ENCODE measurements at regions not wholly inside any gene's neighbourhood (a gene's known extent, or its start where the extent isn't known, plus 50 kb on each side); places are given as distances from the start of the nearest gene placed in this dataset.

GRCh38 chr2:121129692-121130091 lies 155.3 kb downstream of the TFCP2L1 start:
- Mint-ChIP-seq H3K4me3 (no peak overlapping the region), H3K27me3 (no peaks in the 10 kb centered on the region), H3K27ac (ENCODE audit: low read depth) (no peak overlapping the region), H3K4me1 (no peaks in the 10 kb centered on the region), H3K36me3 (ENCODE audit: insufficient read depth) (peaks cover 2% of the 10 kb centered on the region), H3K9me3 (no peaks in the 10 kb centered on the region)
- DNase-seq (ENCODE audit: low spot score in 2 of 2) (no peak), ATAC-seq (replicated peaks; ENCODE audit: extremely low read depth, poor library complexity, severe bottlenecking) (no peak)

GRCh38 chr2:121130301-121130850 lies 154.6 kb downstream of the TFCP2L1 start:
- ATAC-seq (replicated peaks; ENCODE audit: extremely low read depth, poor library complexity, severe bottlenecking) (no peak), DNase-seq (ENCODE audit: low spot score in 2 of 2) (no peak)
- Mint-ChIP-seq H3K4me1 (no peaks in the 10 kb centered on the region), H3K9me3 (no peaks in the 10 kb centered on the region), H3K36me3 (ENCODE audit: insufficient read depth) (peaks cover 2% of the 10 kb centered on the region), H3K27ac (ENCODE audit: low read depth) (no peak overlapping the region), H3K27me3 (no peaks in the 10 kb centered on the region), H3K4me3 (no peak overlapping the region)

DNA sequence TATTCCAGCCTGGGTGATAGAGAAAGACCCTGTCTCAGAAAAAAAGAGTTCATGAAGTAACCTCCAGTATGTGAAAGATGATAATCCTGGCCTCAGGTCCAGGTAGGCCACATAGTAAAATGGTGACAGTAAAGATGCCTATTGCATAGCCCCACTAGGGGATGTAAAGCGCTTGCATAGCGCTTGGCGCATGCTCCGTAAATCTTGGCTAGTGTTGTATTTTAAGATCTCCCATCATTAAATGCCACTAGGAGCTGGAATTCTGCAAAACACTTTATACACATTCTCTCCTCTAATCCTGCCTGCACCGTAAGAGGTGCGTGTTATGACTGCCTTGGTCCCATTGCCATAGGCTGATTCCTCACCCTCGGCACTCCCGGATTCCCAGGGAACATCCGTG lies 153.6 kb downstream of the TFCP2L1 start:
- peaks cover 2% of the 10 kb centered on the region for H3K36me3 Mint-ChIP-seq (ENCODE audit: insufficient read depth)
- no peaks in the 10 kb centered on the region for H3K27me3 Mint-ChIP-seq
- H3K4me1 Mint-ChIP-seq, result no peaks in the 10 kb centered on the region
- H3K4me3 Mint-ChIP-seq, result no peak overlapping the region
- H3K9me3 Mint-ChIP-seq, result no peaks in the 10 kb centered on the region
- no peak for DNase-seq (ENCODE audit: low spot score in 2 of 2)
- H3K27ac Mint-ChIP-seq (ENCODE audit: low read depth), result no peak overlapping the region
- ATAC-seq (replicated peaks; ENCODE audit: extremely low read depth, poor library complexity, severe bottlenecking), result no peak

DNA sequence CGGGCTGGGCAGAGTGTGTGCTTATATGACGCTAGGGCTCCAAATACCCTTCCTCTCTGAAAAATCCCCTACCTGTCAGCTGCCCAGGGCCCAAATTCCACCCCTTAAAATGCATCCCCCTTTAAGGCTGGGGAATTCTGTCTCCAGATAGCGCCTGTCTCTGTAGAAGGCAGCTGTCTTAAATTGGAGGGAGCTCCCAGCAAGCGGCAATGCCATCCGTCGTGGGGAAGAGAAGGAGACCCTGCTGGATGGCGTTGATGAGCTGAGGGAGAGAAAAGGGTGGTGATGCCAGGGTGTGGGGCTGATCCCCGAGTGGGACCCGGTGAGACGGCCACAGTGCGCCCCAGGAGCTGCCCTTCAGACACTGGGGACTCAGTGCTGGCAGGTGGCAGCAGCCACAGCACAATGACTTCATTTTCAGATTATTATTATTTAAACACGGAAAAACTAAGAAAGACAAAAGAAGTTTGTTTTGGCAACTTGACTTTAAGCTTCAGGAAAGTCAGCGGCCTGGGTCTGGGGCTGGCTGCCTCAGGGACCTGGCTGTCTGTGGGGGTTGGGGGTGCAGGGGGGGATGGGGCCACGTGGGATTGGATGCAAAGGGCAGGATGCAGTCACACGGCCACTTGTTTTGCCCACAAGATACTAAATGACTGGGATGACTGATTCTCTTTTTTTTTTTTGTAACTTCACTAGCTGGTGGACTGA lies 152.8 kb downstream of the TFCP2L1 start:
- Mint-ChIP-seq H3K27ac (ENCODE audit: low read depth) (no peak overlapping the region), H3K4me3 (no peak overlapping the region), H3K4me1 (no peaks in the 10 kb centered on the region), H3K36me3 (ENCODE audit: insufficient read depth) (peaks cover 2% of the 10 kb centered on the region), H3K9me3 (no peaks in the 10 kb centered on the region), H3K27me3 (no peaks in the 10 kb centered on the region)
- ATAC-seq (replicated peaks; ENCODE audit: extremely low read depth, poor library complexity, severe bottlenecking) (no peak), DNase-seq (ENCODE audit: low spot score in 2 of 2) (no peak)

GRCh38 chr2:121132762-121133107 lies 152.3 kb downstream of the TFCP2L1 start:
- H3K9me3 Mint-ChIP-seq, result no peaks in the 10 kb centered on the region
- H3K36me3 Mint-ChIP-seq (ENCODE audit: insufficient read depth), result peaks cover 2% of the 10 kb centered on the region
- H3K4me1 Mint-ChIP-seq, result no peaks in the 10 kb centered on the region

GRCh38 chr2:121133551-121134319 lies 151.3 kb downstream of the TFCP2L1 start:
- DNase-seq (ENCODE audit: low spot score in 2 of 2) (no peak), ATAC-seq (replicated peaks; ENCODE audit: extremely low read depth, poor library complexity, severe bottlenecking) (no peak)
- no peak overlapping the region for H3K27ac Mint-ChIP-seq (ENCODE audit: low read depth)
- H3K27me3 Mint-ChIP-seq, result no peaks in the 10 kb centered on the region
- peaks cover 2% of the 10 kb centered on the region for H3K36me3 Mint-ChIP-seq (ENCODE audit: insufficient read depth)
- no peak overlapping the region for H3K4me3 Mint-ChIP-seq
- no peaks in the 10 kb centered on the region for H3K9me3 Mint-ChIP-seq
- no peaks in the 10 kb centered on the region for H3K4me1 Mint-ChIP-seq

More at GRCh38 chr2:121132762-121133107, 152.3 kb downstream of the TFCP2L1 start:
- no peak overlapping the region for H3K4me3 Mint-ChIP-seq
- no peak overlapping the region for H3K27ac Mint-ChIP-seq (ENCODE audit: low read depth)
- DNase-seq (ENCODE audit: low spot score in 2 of 2), result no peak
- H3K27me3 Mint-ChIP-seq, result no peaks in the 10 kb centered on the region
- ATAC-seq (replicated peaks; ENCODE audit: extremely low read depth, poor library complexity, severe bottlenecking), result no peak

- no peaks in the 10 kb centered on the region for H3K27me3 Mint-ChIP-seq
- no peaks in the 10 kb centered on the region for H3K9me3 Mint-ChIP-seq
- DNase-seq (ENCODE audit: low spot score in 2 of 2), result no peak
- H3K36me3 Mint-ChIP-seq (ENCODE audit: insufficient read depth), result peaks cover 2% of the 10 kb centered on the region
- no peak overlapping the region for H3K27ac Mint-ChIP-seq (ENCODE audit: low read depth)
- ATAC-seq (replicated peaks; ENCODE audit: extremely low read depth, poor library complexity, severe bottlenecking), result no peak
- H3K4me1 Mint-ChIP-seq, result no peaks in the 10 kb centered on the region
- no peak overlapping the region for H3K4me3 Mint-ChIP-seq
Measured at GRCh38 chr2:121134728-121135127, 150.3 kb downstream of the TFCP2L1 start.

DNA sequence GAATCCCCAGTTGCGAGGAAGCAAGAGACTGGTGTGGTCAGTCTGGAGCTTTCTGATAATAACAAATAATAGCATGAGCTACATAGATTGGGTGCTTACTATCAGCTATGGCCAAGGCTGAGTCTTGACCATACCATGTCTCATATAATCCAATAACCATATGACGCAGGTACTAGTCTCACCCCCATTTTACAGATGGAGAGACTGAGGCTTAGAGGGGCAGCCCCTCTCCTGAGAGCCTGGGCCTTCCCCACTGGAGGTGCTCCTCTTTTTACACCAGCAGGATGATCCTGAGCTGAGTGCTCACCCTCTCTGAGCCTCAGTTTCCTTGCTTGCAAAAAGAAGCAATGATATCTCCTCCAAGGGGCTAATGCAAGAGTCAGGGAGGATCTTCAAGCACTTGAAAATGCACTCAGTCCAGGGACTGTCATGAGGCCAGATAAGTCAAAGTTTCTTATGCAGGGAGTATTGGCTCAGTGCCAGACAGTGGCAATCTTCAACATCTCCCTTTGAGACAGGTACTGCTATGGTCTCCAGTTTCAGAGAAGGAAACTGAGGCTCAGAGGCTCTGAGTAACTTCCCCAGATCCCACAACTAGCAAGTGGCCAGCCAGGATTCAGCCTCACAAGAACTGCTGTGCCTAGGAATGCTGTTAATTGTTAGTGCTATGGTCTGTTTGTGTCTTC lies 149.7 kb downstream of the TFCP2L1 start:
- H3K27me3 Mint-ChIP-seq, result no peaks in the 10 kb centered on the region
- H3K4me3 Mint-ChIP-seq, result no peak overlapping the region
- no peak for ATAC-seq (replicated peaks; ENCODE audit: extremely low read depth, poor library complexity, severe bottlenecking)
- DNase-seq (ENCODE audit: low spot score in 2 of 2), result no peak
- no peaks in the 10 kb centered on the region for H3K4me1 Mint-ChIP-seq
- H3K36me3 Mint-ChIP-seq (ENCODE audit: insufficient read depth), result peaks cover 2% of the 10 kb centered on the region
- no peaks in the 10 kb centered on the region for H3K9me3 Mint-ChIP-seq
- no peak overlapping the region for H3K27ac Mint-ChIP-seq (ENCODE audit: low read depth)

GRCh38 chr2:121136323-121136722 lies 148.7 kb downstream of the TFCP2L1 start:
- Mint-ChIP-seq H3K36me3 (ENCODE audit: insufficient read depth) (peaks cover 2% of the 10 kb centered on the region), H3K27ac (ENCODE audit: low read depth) (no peak overlapping the region), H3K9me3 (no peaks in the 10 kb centered on the region), H3K27me3 (no peaks in the 10 kb centered on the region), H3K4me1 (no peaks in the 10 kb centered on the region), H3K4me3 (no peak overlapping the region)
- no peak for DNase-seq (ENCODE audit: low spot score in 2 of 2)
- no peak for ATAC-seq (replicated peaks; ENCODE audit: extremely low read depth, poor library complexity, severe bottlenecking)

DNA sequence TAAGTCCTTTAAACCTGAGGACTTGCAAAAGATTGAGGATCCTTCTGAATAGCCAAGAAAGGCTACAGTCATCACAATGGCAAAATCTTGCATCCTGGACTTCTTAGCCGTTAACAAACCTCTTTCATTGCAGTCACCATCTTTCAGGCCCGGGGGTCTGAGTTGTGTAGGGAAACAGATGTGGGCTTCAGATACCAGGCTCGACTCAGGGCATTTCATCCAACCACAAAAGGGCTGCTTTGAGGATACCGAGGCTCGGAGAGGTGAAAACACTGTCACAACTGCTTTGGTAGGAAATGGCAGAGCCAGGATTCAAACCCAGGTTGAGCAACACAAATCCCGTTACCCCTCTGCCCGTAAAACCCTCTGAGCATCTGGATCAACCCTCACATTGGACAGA lies 147.4 kb downstream of the TFCP2L1 start:
- no peaks in the 10 kb centered on the region for H3K4me1 Mint-ChIP-seq
- H3K27ac Mint-ChIP-seq (ENCODE audit: low read depth), result no peak overlapping the region
- H3K27me3 Mint-ChIP-seq, result peaks cover 12% of the 10 kb centered on the region
- DNase-seq (ENCODE audit: low spot score in 2 of 2), result no peak
- H3K4me3 Mint-ChIP-seq, result no peak overlapping the region
- no peaks in the 10 kb centered on the region for H3K9me3 Mint-ChIP-seq
- no peak for ATAC-seq (replicated peaks; ENCODE audit: extremely low read depth, poor library complexity, severe bottlenecking)
- H3K36me3 Mint-ChIP-seq (ENCODE audit: insufficient read depth), result peaks cover 2% of the 10 kb centered on the region

DNA sequence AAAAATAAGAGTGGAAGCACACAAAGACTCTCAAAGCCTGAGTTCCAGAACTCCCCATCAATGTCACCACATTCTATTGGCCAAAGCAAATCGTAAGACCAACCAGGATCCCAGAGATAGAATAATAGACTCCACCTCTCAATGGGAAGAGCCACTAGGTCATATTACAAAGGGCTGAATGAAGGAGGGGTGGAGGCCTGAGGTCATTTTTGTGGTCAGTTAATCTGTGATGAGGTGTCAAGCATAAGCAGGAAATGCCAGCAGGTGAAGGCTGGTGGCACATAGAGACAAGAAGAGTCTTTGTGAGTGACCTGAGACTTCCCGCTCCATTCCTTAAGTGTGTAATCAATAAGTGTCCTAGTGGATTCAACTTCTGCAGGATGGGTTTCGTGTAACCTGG lies 144.3 kb downstream of the TFCP2L1 start:
- H3K27ac Mint-ChIP-seq (ENCODE audit: low read depth), result no peak overlapping the region
- H3K9me3 Mint-ChIP-seq, result no peaks in the 10 kb centered on the region
- no peaks in the 10 kb centered on the region for H3K36me3 Mint-ChIP-seq (ENCODE audit: insufficient read depth)
- DNase-seq (ENCODE audit: low spot score in 2 of 2) (no peak), ATAC-seq (replicated peaks; ENCODE audit: extremely low read depth, poor library complexity, severe bottlenecking) (no peak)
- H3K4me3 Mint-ChIP-seq, result no peak overlapping the region
- no peaks in the 10 kb centered on the region for H3K4me1 Mint-ChIP-seq
- H3K27me3 Mint-ChIP-seq, result peaks cover 18% of the 10 kb centered on the region

GRCh38 chr2:121142452-121142851 lies 142.6 kb downstream of the TFCP2L1 start:
- H3K27me3 Mint-ChIP-seq, result peaks cover 30% of the 10 kb centered on the region
- H3K4me1 Mint-ChIP-seq, result no peaks in the 10 kb centered on the region
- no peak overlapping the region for H3K27ac Mint-ChIP-seq (ENCODE audit: low read depth)
- H3K4me3 Mint-ChIP-seq, result no peak overlapping the region
- H3K36me3 Mint-ChIP-seq (ENCODE audit: insufficient read depth), result no peaks in the 10 kb centered on the region
- ATAC-seq (replicated peaks; ENCODE audit: extremely low read depth, poor library complexity, severe bottlenecking) (no peak), DNase-seq (ENCODE audit: low spot score in 2 of 2) (no peak)
- H3K9me3 Mint-ChIP-seq, result no peaks in the 10 kb centered on the region

Measured in central memory CD8-positive, alpha-beta T cell (primary cell).